GM12878 (cell line): ENCODE measurements at regions not wholly inside any gene's neighbourhood (a gene's known extent, or its start where the extent isn't known, plus 50 kb on each side); places are given as distances from the start of the nearest gene placed in this dataset.

Source experiments
- ATAC-seq: fragments of 200-7000 bp; cut with Tn5 transposase; 3 replicates; pipeline ENCODE4 v1.9.1; 2020; ENCODE audit warnings: mild to moderate bottlenecking, moderate library complexity
- BruUV-seq: library from RNA; stranded (reverse); fragments of 400-500 nt; replicated peaks from 2 replicates; lab custom pipeline; 2021; lab: Mats Ljungman, UMichigan
- CTCF ChIA-PET: fragments of 300-600 bp; sonication (Branson Sonifier 250); formaldehyde crosslinking; extraction: SDS; loops from one replicate; lab custom pipeline; 2021; ENCODE audit warnings: inconsistent platforms; lab: Yijun Ruan, JAX
- POLR2A ChIA-PET: fragments of 350-600 bp; formaldehyde crosslinking; extraction: SDS; loops from one replicate; lab custom pipeline; 2021; ENCODE audit warnings: inconsistent platforms; lab: Charles Lee
- RAD21 ChIA-PET: fragments of 300-600 bp; sonication (Branson Sonifier 250); formaldehyde crosslinking; loops from one replicate; lab custom pipeline; 2023; ENCODE audit warnings: antibody characterized with exemption; ENCODE audit not compliant: unreplicated experiment; lab: Charles Lee
- SMC1A ChIA-PET: fragments of 300-600 bp; sonication (Branson Sonifier 250); formaldehyde crosslinking; loops from one replicate; lab custom pipeline; 2023; ENCODE audit not compliant: unreplicated experiment, uncharacterized antibody; lab: Charles Lee
- DNase-seq: peaks from one replicate; pipeline ENCODE4 v3.0.0-alpha.2; 2011; ENCODE audit warnings: low read depth, low spot score
- FAIRE-seq: peaks from 3 replicates; lab custom pipeline; 2011; peaks lifted over from hg19 to GRCh38; lab: Jason Lieb, UNC
- H2AFZ ChIP-seq: 2 replicates; pipeline ENCODE4 v1.6.0; 2011; ENCODE audit warnings: low read depth, low read length, control low read depth; ENCODE audit not compliant: control insufficient read depth
- H3K27ac ChIP-seq: 2 replicates; pipeline ENCODE4 v1.5.1; 2011; ENCODE audit warnings: control low read depth; ENCODE audit not compliant: control insufficient read depth, insufficient read depth
- H3K27me3 ChIP-seq, 2 experiments: replicated peaks in 1 of 2; 2 replicates each; pipeline versions ENCODE4 v1.6.0 to v1.6.1; 2011; ENCODE audit warnings: low read length in 1 of 2; ENCODE audit not compliant: control insufficient read depth in 2 of 2, insufficient read depth in 2 of 2
- H3K36me3 ChIP-seq, 2 experiments: 2 replicates each; pipeline ENCODE4 v1.5.1; 2011; ENCODE audit warnings: low read length in 1 of 2; ENCODE audit not compliant: control insufficient read depth in 2 of 2, insufficient read depth in 2 of 2
- H3K4me1 ChIP-seq: 2 replicates; pipeline ENCODE4 v1.6.1; 2011; ENCODE audit warnings: mild to moderate bottlenecking, low read length, moderate library complexity, mixed read lengths; ENCODE audit not compliant: control insufficient read depth, insufficient read depth
- H3K4me2 ChIP-seq: 2 replicates; pipeline ENCODE4 v1.6.0; 2011; ENCODE audit warnings: control low read depth; ENCODE audit not compliant: control insufficient read depth, insufficient read depth
- H3K4me3 ChIP-seq: fragments of 200-600 bp; sonication (generic); 2 replicates; pipeline ENCODE4 v1.5.1; 2016
- H3K79me2 ChIP-seq: 2 replicates; pipeline ENCODE4 v1.6.0; 2011; ENCODE audit warnings: low read length; ENCODE audit not compliant: control insufficient read depth, insufficient read depth
- H3K9ac ChIP-seq: 2 replicates; pipeline ENCODE4 v1.8.0; 2011; ENCODE audit warnings: low read length, control low read depth, mixed read lengths; ENCODE audit not compliant: control insufficient read depth, insufficient read depth
- H3K9me3 ChIP-seq: replicated peaks from 3 replicates; pipeline ENCODE4 v1.5.1; 2011; ENCODE audit warnings: mild to moderate bottlenecking, low read length; ENCODE audit not compliant: control insufficient read depth, insufficient read depth
- H4K20me1 ChIP-seq: 2 replicates; pipeline ENCODE4 v1.6.0; 2011; ENCODE audit not compliant: control insufficient read depth, insufficient read depth
- BCL11A ChIP-seq: IDR thresholded peaks from 2 replicates; pipeline ENCODE4 v1.6.1; 2011; ENCODE audit warnings: low read depth, low read length
- GATAD2B ChIP-seq: fragments of 450-650 bp; conservative IDR thresholded peaks from 2 replicates; pipeline ENCODE4 v1.6.1; 2017; ENCODE audit warnings: low read depth, mild to moderate bottlenecking, moderate library complexity
- HDGF ChIP-seq: fragments of 450-650 bp; IDR thresholded peaks from 2 replicates; pipeline ENCODE4 v1.6.1; 2016; ENCODE audit warnings: antibody characterized with exemption
- NFYA ChIP-seq: IDR thresholded peaks from 2 replicates; pipeline ENCODE4 v1.6.1; 2011; ENCODE audit warnings: low read depth, mild to moderate bottlenecking, low read length, improper control_type of control experiment, borderline replicate concordance
- SIX5 ChIP-seq: IDR thresholded peaks from 2 replicates; pipeline ENCODE4 v1.6.1; 2011; ENCODE audit warnings: mild to moderate bottlenecking, low read depth, low read length, moderate library complexity; ENCODE audit not compliant: severe bottlenecking
- STAT1 ChIP-seq: fragments of 450-650 bp; conservative IDR thresholded peaks from 2 replicates; pipeline ENCODE4 v1.6.1; 2014; ENCODE audit warnings: antibody characterized with exemption, mild to moderate bottlenecking
- ZBED1 ChIP-seq: IDR thresholded peaks from 2 replicates; pipeline ENCODE4 v1.6.1; 2016; ENCODE audit warnings: borderline replicate concordance
- ZNF622 ChIP-seq: fragments of 450-650 bp; IDR thresholded peaks from 2 replicates; pipeline ENCODE4 v1.6.1; 2017; ENCODE audit warnings: mild to moderate bottlenecking, inconsistent platforms
- WGBS: methylation state at CpG from one replicate; pipeline ENCODE4 v1.1.6; 2016; ENCODE audit warnings: low lambda C conversion rate; ENCODE audit not compliant: insufficient replicate concordance, insufficient coverage; ENCODE audit errors: missing lambda C conversion rate; 5-methylcytosine and 5-hydroxymethylcytosine counted together
- in situ Hi-C: fragments of 300-500 bp; cut with MboI; formaldehyde crosslinking; loops from 9 replicates; pipeline ENCODE4 v1.14.3; 2018; ENCODE audit warnings: mixed read lengths
- intact Hi-C: fragments of 100-400 bp; cut with micrococcal nuclease; formaldehyde crosslinking; loops from one replicate; pipeline ENCODE4 v1.14.2; 2022; ENCODE audit not compliant: unreplicated experiment
- TF ChIP-seq, protein P1 (sequence below): IDR thresholded peaks from 2 replicates; pipeline ENCODE4 v1.6.1; 2012; ENCODE audit warnings: low read length, inconsistent platforms
- TF ChIP-seq, protein P2 (sequence below): fragments of 450-650 bp; IDR thresholded peaks from 2 replicates; pipeline ENCODE4 v1.6.1; 2017; ENCODE audit warnings: mild to moderate bottlenecking, moderate library complexity
- TF ChIP-seq, protein P3 (sequence below): IDR thresholded peaks from 2 replicates; pipeline ENCODE4 v1.6.1; 2012; ENCODE audit warnings: low read depth, low read length, improper control_type of control experiment

DNA sequence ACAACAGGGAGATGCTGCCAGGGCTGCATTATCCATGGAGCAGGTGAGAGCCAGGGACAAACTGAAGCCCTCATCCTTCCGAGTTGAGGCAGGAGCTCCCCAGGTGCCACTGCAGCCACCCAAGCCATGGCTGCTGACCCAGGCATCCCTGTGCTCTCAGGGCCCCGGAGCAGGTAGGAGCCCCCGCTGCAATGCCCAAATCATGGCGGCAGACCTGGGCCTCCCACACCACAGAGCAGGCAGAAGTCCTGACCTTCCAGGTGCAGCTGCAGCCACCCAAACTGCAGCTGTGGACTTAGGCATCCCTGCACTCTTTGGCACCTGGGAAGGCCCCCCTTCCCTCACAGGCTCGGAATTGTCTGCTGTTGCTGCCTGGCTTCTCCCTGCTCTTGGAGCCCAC, 443.6 kb downstream of the ARAP2 start:
- no peaks in the 10 kb centered on the region for H3K79me2 ChIP-seq
- no peak overlapping the region for H3K4me2 ChIP-seq
- no peak for DNase-seq
- H3K4me1 ChIP-seq: no peaks in the 10 kb centered on the region
- no peak overlapping the region for H2AFZ ChIP-seq
- no peak overlapping the region for H3K9ac ChIP-seq
- BruUV-seq: no TSS peak
- H3K27me3 ChIP-seq: no peaks in the 10 kb centered on the region
- H3K9me3 ChIP-seq: no peaks in the 10 kb centered on the region
- no peak for FAIRE-seq
- H4K20me1 ChIP-seq: no peaks in the 10 kb centered on the region
- intact Hi-C loops: no loop called here
- RAD21 ChIA-PET: no interaction called here
- H3K36me3 ChIP-seq: no peaks in the 10 kb centered on the region
- H3K27ac ChIP-seq: no peak overlapping the region
- SMC1A ChIA-PET: no interaction called here
- no peak overlapping the region for H3K4me3 ChIP-seq
- 0% methylated on average over 5 of the region's 5 CpGs for WGBS
- CTCF ChIA-PET: no interaction called here
- TF ChIP-seq, protein P1, sequence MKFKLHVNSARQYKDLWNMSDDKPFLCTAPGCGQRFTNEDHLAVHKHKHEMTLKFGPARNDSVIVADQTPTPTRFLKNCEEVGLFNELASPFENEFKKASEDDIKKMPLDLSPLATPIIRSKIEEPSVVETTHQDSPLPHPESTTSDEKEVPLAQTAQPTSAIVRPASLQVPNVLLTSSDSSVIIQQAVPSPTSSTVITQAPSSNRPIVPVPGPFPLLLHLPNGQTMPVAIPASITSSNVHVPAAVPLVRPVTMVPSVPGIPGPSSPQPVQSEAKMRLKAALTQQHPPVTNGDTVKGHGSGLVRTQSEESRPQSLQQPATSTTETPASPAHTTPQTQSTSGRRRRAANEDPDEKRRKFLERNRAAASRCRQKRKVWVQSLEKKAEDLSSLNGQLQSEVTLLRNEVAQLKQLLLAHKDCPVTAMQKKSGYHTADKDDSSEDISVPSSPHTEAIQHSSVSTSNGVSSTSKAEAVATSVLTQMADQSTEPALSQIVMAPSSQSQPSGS: no peak
- TF ChIP-seq SIX5 (no peak), HDGF (no peak), STAT1 (no peak), ZNF622 (no peak), NFYA (no peak), GATAD2B (no peak), BCL11A (no peak), ZBED1 (no peak)
- TF ChIP-seq, protein P2, sequence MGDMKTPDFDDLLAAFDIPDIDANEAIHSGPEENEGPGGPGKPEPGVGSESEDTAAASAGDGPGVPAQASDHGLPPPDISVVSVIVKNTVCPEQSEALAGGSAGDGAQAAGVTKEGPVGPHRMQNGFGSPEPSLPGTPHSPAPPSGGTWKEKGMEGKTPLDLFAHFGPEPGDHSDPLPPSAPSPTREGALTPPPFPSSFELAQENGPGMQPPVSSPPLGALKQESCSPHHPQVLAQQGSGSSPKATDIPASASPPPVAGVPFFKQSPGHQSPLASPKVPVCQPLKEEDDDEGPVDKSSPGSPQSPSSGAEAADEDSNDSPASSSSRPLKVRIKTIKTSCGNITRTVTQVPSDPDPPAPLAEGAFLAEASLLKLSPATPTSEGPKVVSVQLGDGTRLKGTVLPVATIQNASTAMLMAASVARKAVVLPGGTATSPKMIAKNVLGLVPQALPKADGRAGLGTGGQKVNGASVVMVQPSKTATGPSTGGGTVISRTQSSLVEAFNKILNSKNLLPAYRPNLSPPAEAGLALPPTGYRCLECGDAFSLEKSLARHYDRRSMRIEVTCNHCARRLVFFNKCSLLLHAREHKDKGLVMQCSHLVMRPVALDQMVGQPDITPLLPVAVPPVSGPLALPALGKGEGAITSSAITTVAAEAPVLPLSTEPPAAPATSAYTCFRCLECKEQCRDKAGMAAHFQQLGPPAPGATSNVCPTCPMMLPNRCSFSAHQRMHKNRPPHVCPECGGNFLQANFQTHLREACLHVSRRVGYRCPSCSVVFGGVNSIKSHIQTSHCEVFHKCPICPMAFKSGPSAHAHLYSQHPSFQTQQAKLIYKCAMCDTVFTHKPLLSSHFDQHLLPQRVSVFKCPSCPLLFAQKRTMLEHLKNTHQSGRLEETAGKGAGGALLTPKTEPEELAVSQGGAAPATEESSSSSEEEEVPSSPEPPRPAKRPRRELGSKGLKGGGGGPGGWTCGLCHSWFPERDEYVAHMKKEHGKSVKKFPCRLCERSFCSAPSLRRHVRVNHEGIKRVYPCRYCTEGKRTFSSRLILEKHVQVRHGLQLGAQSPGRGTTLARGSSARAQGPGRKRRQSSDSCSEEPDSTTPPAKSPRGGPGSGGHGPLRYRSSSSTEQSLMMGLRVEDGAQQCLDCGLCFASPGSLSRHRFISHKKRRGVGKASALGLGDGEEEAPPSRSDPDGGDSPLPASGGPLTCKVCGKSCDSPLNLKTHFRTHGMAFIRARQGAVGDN: no peak
- TF ChIP-seq, protein P3, sequence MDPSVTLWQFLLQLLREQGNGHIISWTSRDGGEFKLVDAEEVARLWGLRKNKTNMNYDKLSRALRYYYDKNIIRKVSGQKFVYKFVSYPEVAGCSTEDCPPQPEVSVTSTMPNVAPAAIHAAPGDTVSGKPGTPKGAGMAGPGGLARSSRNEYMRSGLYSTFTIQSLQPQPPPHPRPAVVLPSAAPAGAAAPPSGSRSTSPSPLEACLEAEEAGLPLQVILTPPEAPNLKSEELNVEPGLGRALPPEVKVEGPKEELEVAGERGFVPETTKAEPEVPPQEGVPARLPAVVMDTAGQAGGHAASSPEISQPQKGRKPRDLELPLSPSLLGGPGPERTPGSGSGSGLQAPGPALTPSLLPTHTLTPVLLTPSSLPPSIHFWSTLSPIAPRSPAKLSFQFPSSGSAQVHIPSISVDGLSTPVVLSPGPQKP: no peak
- in situ Hi-C loops: no loop called here
- ATAC-seq: no peak
- POLR2A ChIA-PET: no interaction called here
